Forelimb muscle (tissue), 1 donor: ENCODE measurements at regions not wholly inside any gene's neighbourhood (a gene's known extent, or its start where the extent isn't known, plus 50 kb on each side); places are given as distances from the start of the nearest gene placed in this dataset.
"Not testable (repeated sequence)": the region's sequence is repeated elsewhere in the genome, so short reads cannot be mapped to it uniquely, and the experiment has no call there.

ENCODE experiments used
- DNase-seq: peaks from one replicate; pipeline ENCODE4 v3.0.0-alpha.2; 2013; ENCODE audit warnings: low read depth

DNA sequence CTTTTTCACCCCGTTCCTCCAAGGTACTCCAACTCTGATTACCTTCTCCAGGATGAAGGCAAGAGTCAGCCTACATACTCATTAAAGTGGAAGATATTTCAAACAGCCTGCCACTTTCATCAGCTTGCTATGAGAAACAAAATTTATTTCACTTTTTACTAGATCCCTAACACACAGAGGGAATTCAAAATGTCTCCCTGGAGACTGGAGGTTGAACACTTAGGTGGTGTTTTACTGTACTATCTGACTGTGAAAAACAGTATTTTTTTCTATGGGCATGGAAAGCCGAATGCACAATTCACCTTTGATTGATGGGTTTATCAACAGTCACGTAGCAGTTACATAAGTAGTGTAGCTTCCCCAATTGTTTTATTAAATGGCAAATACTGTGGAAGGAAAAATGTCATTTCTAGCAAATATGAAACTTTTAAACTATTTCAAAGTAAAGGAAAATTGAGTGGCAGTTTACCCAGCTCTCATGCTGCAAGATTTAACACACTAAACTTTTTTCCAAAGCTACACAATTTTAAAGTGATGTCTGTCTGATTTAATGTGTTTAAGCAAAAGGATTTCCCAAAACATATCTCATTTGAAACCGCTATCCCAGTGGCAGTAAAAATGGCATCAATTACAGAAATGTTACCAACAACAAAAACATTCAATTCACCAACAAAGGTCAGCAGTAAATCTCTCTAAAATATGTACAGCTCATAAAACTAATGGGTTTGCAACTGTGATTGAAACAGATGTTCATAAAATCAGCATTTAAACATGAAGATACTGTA lies 125.0 kb upstream of the TLE4 start:
- DNase-seq, result no peak

DNA sequence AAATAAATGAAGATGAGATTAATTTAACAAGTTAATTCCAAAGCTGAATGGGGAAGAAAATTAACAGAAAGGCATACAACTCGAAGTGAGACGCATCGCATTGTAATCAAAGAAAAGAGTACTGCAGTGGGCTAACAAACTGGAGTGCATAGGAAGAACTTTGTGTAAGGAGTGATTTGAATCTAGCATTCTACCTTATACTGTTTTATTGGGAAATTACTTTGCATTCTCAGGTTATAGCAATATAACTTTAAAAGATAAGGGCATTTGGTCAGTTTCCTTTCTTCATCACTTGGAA lies 124.5 kb upstream of the TLE4 start:
- DNase-seq, result no peak

DNA sequence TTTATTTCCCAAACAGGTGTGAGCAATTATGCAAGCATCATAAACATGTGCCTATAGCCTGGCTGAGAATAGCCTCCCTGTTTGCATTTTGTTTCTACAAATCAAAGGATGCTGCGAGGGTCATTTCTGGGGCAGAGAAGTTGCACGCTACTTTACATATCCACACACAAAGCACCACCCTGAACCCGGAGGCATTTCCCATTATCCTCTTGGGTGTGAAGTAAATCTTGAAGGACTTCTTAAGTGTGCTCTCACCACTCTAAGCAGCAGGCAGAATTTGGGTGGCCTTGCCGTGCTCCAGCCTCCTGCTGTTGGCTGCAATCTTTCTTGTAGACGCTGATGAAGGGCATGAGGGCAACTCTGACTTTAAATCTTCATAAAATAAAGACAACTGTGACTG lies 124.0 kb upstream of the TLE4 start:
- no peak for DNase-seq

GRCh38 chr9:79452265-79452664 lies 119.5 kb upstream of the TLE4 start:
- DNase-seq, result no peak

GRCh38 chr9:79461712-79462111 lies 110.1 kb upstream of the TLE4 start:
- no peak for DNase-seq

DNA sequence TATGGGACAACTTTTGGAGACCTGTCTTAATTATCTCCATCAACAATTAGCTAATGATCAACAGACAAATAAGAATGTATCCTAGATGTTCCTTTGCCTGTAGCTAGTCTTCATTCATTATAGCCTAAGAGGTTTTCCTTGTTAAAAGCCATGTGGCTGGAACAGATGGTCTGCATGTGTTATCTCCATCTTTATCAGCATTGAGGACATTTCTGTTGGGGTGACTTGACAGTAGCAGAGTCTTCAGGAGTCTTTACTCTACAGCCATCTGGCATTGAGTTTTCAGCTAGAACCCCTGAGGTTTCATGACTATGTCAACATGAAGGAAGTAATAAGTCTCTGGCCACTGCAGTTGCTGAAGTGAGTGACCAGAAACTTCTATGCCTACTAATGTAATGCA lies 106.6 kb upstream of the TLE4 start:
- no peak for DNase-seq

GRCh38 chr9:79469164-79469563 lies 102.6 kb upstream of the TLE4 start:
- DNase-seq, result no peak

- DNase-seq, result no peak
Measured at GRCh38 chr9:79470954-79471353, 100.8 kb upstream of the TLE4 start.

GRCh38 chr9:79471580-79472543 lies 99.9 kb upstream of the TLE4 start:
- peak; percentile 14 for DNase-seq

DNA sequence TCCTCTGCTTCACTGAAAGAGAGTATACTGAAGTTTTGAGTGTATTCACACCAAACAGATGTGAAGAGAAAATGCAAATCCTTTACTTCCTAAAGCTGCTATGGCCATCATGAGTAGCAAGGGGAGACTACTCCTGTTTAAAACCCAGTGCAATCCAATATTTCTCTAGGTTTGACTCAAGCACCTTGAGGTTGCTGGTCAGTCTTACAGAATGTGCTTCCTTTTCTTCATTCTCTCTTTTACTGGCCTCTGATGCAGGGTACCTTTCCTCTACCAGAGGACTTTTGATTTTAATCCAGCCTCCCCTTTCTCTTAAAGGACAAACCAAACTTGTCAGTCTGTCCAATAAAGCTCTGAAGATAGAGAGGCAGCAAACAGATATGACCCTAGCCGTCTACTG lies 98.1 kb upstream of the TLE4 start:
- no peak for DNase-seq

- DNase-seq, result no peak
Measured at GRCh38 chr9:79477241-79477840, 94.4 kb upstream of the TLE4 start.

DNA sequence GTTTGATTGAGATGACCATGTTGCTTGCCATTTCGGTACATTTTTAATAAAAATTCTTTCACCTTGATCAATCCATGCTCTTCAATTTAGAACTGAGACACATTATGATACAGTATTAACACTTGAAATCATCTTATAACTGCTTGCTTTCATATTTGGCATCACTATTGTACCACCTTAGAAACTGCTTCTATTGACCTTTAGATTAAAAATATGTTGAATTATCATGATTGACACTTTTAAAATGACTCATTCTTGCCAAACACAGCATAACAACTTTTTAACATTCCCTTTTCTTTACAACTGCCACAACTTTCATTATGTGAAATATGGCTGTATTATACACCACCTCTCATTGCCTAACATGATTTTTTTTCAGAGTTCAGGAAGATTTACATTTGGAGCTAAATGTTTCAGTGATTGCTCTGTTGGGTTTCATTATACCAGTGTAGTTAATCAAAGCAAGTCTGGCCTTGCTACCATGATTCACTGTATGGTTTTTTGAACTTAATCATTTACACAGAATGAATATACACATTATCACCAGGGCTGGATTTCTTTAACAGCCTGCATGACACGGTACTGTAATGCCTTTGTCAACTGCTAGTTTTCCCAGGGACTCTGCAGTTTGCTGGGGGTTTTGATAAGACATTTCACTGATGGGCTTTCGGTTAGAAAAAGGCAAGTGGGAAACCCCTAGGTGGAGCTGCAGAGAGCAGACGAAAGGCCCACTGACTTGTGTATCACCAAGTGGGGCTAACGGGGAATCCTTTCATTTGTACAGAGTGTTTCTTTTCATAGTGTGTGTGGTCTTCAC lies 93.6 kb upstream of the TLE4 start:
- no peak for DNase-seq

GRCh38 chr9:79480639-79481038 lies 91.1 kb upstream of the TLE4 start:
- no peak for DNase-seq

DNA sequence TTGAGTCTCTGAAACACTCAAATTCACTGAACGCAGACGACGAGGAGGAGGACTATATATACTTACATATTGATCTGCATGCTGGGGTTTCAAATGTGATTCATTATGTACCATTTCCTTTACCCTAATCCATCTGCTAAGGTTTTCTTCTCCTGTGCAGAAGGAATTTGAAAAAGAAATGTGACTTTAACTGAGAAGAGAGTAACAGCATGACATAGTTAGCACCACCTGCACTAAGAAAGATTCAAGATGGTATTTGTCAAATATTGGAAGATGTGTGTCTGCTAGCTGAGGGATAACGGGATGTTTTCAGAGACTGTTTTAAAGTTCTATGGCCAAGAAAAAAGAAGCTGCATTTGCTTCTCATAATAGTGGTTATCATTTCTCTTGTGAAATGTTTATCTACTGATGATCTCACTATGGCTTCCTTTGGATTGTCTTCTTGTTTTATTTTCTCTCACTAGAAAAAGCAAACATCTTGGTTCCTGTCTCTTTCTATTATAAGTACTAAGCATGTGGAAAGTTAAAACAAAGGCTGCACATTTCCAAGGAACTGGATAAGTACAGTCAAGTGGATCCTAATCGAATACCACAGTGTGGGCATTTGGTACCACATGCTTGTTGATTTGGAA lies 89.8 kb upstream of the TLE4 start:
- no peak for DNase-seq

DNA sequence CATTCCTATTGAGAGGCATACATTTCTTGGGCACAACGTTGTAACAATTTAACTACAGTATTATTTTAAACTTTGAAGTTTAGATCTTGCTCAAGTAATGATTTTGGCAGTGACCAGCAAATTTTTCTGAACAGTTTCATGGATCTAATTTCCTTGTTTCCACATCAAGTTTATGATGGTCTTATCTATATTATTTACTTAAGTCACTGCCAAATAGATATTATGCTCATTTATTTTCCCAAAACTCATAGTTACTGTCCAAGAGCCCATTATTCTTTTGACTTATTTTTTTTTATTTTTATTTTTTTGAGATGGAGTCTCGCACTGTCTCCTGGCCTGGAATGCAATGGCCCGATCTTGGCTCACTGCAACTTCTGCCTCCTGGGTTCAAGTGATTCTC lies 86.5 kb upstream of the TLE4 start:
- no peak for DNase-seq

DNA sequence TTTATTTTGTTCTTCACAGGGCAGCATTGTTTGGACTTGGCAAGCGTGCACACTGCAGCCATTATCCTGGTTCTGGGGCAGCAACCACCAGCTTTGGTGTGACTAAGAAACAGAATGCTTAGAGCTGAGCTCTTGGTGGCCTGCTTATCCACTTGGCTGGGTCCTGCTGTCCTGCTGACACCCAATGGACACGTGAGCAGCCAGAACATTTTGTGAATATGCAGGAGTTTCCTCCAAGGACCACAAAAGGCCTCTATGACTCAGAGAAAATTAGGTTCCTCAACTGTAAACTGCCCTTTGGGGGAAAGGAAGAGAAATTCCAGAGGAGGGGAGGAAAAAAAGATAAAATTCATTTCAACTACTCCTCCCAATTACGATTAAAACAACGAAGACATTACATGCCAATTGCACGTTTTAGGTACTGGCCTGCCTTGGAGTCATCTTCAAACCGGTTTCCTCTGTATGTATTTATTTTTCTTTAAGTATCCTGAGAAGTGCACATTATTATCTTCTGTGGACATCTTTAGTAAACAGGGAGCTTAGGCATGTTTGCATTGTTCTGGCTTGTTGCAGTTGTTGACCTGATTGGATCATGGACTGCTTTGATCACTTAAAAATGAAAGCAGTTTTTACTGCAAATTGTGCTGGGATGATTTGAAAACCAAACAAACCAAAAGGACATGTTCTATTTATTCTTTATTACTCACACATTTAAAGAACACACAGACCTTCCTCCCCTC lies 82.3 kb upstream of the TLE4 start:
- DNase-seq, result no peak

- no peak for DNase-seq
Measured at GRCh38 chr9:79490657-79491248, 81.0 kb upstream of the TLE4 start.

GRCh38 chr9:79492092-79493009 lies 79.4 kb upstream of the TLE4 start:
- DNase-seq, result no peak

DNA sequence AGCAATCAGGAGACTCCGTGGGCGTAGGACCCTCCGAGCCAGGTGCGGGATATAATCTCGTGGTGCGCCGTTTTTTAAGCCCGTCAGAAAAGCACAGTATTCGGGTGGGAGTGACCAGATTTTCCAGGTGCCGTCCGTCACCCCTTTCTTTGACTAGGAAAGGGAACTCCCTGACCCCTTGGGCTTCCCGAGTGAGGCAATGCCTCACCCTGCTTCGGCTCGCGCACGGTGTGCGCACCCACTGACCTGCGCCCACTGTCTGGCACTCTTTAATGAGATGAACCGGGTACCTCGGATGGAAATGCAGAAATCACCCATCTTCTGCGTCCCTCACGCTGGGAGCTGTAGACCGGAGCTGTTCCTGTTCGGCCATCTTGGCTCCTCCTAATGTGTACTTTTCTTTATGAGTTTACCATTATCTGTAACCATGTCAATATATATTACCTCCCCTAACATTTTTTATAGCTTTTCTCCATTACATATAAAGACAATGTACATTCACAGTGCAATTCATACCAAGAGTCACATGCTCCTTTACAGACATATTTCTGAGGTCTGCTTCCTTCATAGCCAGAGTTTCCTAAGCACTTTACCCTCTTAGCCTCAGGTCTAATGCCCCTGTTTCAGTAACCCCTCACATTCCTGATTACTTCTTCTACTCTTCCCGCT lies 71.4 kb upstream of the TLE4 start:
- DNase-seq, result not testable (repeated sequence)
